ENCODE measurements at regions not wholly inside any gene's neighbourhood (a gene's known extent, or its start where the extent isn't known, plus 50 kb on each side); places are given as distances from the start of the nearest gene placed in this dataset.

GRCh38 chr11:95494167-95494566 lies 263.2 kb upstream of the SESN3 start:
- in situ Hi-C loops (cut with HindIII; ENCODE audit: low sequenced_read_pairs), result no loop called here
- no peak overlapping the region for H3K4me3 ChIP-seq (ENCODE audit: low read depth, low read length)
- DNase-seq (ENCODE audit: low read depth), result no peak
- TF ChIP-seq CTCF (IDR thresholded peaks at IDR 0.05; ENCODE audit: low read depth, low read length, missing control alignments), result no peak

GRCh38 chr11:95490625-95491024 lies 259.6 kb upstream of the SESN3 start:
- TF ChIP-seq CTCF (IDR thresholded peaks at IDR 0.05; ENCODE audit: low read depth, low read length, missing control alignments), result no peak
- in situ Hi-C loops (cut with HindIII; ENCODE audit: low sequenced_read_pairs), result no loop called here
- H3K4me3 ChIP-seq (ENCODE audit: low read depth, low read length), result no peak overlapping the region
- DNase-seq (ENCODE audit: low read depth), result no peak

DNA sequence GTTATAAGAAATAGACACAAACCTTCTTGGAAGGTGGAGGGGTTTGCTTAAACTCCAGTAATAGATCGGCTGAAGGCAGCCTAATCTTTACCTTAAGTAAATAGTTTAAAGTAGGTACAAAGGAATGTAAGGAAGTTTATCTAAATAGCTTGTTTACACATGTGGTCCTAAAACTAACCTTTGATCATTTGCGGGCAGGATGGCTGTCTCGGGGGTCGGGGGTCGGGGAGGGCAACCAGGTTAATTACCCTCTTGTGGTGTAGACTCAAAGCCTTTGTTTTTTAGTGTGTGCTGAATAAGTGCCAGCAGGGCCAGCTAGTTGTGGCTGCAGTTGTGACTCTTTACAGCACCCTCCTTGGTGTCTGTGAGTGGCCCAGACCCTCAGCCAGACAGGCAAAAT lies 256.9 kb upstream of the SESN3 start:
- H3K4me3 ChIP-seq (ENCODE audit: low read depth, low read length), result no peak overlapping the region
- DNase-seq (ENCODE audit: low read depth), result no peak
- in situ Hi-C loops (cut with HindIII; ENCODE audit: low sequenced_read_pairs), result no loop called here
- TF ChIP-seq CTCF (IDR thresholded peaks at IDR 0.05; ENCODE audit: low read depth, low read length, missing control alignments), result no peak

- no peak for DNase-seq (ENCODE audit: low read depth)
- no peak for TF ChIP-seq CTCF (IDR thresholded peaks at IDR 0.05; ENCODE audit: low read depth, low read length, missing control alignments)
- in situ Hi-C loops (cut with HindIII; ENCODE audit: low sequenced_read_pairs), result no loop called here
- no peak overlapping the region for H3K4me3 ChIP-seq (ENCODE audit: low read depth, low read length)
Measured at GRCh38 chr11:95487391-95487790, 256.4 kb upstream of the SESN3 start.

- no peak for DNase-seq (ENCODE audit: low read depth)
- TF ChIP-seq CTCF (IDR thresholded peaks at IDR 0.05; ENCODE audit: low read depth, low read length, missing control alignments), result no peak
- in situ Hi-C loops (cut with HindIII; ENCODE audit: low sequenced_read_pairs), result no loop called here
Measured at GRCh38 chr11:95486979-95487378, 256.0 kb upstream of the SESN3 start.

DNA sequence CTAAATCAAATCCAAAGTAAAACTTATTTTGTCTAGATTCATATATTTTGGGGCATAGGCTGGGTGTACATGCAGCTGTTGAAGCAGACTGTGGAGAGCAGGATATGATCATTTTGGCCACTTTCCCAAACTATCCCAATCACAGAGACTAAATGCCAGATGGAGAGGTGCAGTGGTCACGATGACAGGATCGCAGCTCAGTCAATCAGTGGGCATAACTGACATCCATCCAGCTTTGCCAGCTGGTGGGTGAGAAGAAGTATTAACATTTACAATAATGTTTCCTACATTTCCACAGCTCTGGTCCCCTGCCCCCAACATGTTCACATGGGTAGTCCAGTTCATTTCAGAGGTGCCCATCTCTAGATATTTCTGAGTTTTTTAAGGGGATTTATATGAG lies 255.5 kb upstream of the SESN3 start:
- no peak overlapping the region for H3K4me3 ChIP-seq (ENCODE audit: low read depth, low read length)
- TF ChIP-seq CTCF (IDR thresholded peaks at IDR 0.05; ENCODE audit: low read depth, low read length, missing control alignments), result no peak
- in situ Hi-C loops (cut with HindIII; ENCODE audit: low sequenced_read_pairs), result no loop called here
- no peak for DNase-seq (ENCODE audit: low read depth)

More at GRCh38 chr11:95486979-95487378, 256.0 kb upstream of the SESN3 start:
- H3K4me3 ChIP-seq (ENCODE audit: low read depth, low read length), result no peak overlapping the region
